ENCODE measurements at regions not wholly inside any gene's neighbourhood (a gene's known extent, or its start where the extent isn't known, plus 50 kb on each side); places are given as distances from the start of the nearest gene placed in this dataset.

DNA sequence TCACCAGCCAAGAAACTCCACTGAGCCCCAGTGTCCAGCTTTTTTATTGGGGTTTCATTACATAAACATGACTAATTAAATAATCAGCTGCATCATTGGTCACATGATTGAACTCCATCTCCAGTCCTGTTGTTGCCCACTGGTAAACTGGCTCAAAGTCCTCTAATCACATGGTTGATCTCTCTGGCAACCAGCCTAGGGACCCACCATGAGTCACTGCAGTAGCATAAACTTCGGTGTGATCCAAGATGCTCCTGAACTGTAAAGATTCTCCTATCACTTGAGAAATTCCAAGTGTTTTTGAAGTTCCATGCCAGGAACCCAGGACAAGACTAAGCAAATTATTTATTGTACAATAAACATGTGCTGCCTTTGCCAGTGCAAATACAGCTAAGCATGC lies 130.4 kb upstream of the AUTS2 start:
- Histone ChIP-seq H3K4me1 (ENCODE audit: control insufficient read depth, low read depth, low read length) (no peaks in the 10 kb centered on the region), H3K4me3 (ENCODE audit: low read length) (no peak overlapping the region), H3K36me3 (ENCODE audit: control insufficient read depth, low read depth, low read length) (no peaks in the 10 kb centered on the region), H3K9ac (ENCODE audit: low read length) (no peak overlapping the region), H3K27ac (ENCODE audit: low read length) (no peak overlapping the region), H3K27me3 (ENCODE audit: control insufficient read depth, insufficient read depth, low read length) (no peaks in the 10 kb centered on the region), H3K9me3 (ENCODE audit: control insufficient read depth, low read depth, low read length) (peaks cover 5% of the 10 kb centered on the region)

DNA sequence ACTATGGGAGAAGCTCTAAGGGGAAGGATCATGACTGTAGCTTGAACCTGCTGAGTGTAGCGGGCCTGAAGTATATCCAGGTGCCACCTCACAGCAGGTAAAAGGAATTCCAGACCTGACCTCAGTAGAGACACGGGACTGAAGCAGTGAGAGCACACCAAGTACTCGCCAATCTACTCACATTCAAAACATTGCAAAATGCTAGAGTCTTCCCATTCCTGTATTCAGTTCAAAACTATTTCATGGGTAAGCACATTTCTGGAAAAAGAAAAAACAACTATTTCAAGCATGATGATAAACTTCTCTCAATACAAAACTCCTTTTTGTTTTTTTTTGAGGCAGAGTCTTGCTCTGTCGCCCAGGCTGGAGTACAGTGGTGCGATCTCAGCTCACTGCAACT lies 121.9 kb upstream of the AUTS2 start:
- H3K9me3 ChIP-seq (ENCODE audit: control insufficient read depth, low read depth, low read length) = no peaks in the 10 kb centered on the region
- no peaks in the 10 kb centered on the region for H3K36me3 ChIP-seq (ENCODE audit: control insufficient read depth, low read depth, low read length)
- no peak overlapping the region for H3K27ac ChIP-seq (ENCODE audit: low read length)
- H3K9ac ChIP-seq (ENCODE audit: low read length) = no peak overlapping the region
- H3K4me3 ChIP-seq (ENCODE audit: low read length) = no peak overlapping the region
- no peaks in the 10 kb centered on the region for H3K4me1 ChIP-seq (ENCODE audit: control insufficient read depth, low read depth, low read length)
- no peaks in the 10 kb centered on the region for H3K27me3 ChIP-seq (ENCODE audit: control insufficient read depth, insufficient read depth, low read length)

DNA sequence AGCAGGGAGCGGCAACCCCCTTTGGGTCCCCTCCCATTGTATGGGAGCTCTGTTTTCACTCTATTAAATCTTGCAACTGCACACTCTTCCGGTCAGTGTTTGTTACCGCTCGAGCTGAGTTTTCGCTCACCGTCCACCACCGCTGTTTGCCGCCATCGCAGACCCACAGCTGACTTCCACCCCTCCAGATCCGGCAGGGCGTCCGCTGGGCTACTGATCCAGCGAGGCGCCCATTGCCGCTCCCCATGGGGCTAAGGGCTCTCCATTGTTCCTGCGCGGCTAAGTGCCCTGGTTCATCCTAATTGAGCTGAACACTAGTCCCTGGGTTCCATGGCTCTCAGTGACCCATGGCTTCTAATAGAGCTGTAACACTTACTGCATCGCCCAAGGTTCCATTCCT lies 115.6 kb upstream of the AUTS2 start:
- Histone ChIP-seq H3K27ac (ENCODE audit: low read length) (no peak overlapping the region), H3K4me3 (ENCODE audit: low read length) (no peak overlapping the region), H3K36me3 (ENCODE audit: control insufficient read depth, low read depth, low read length) (no peaks in the 10 kb centered on the region), H3K9ac (ENCODE audit: low read length) (no peak overlapping the region), H3K4me1 (ENCODE audit: control insufficient read depth, low read depth, low read length) (no peaks in the 10 kb centered on the region), H3K27me3 (ENCODE audit: control insufficient read depth, insufficient read depth, low read length) (no peaks in the 10 kb centered on the region), H3K9me3 (ENCODE audit: control insufficient read depth, low read depth, low read length) (no peaks in the 10 kb centered on the region)

DNA sequence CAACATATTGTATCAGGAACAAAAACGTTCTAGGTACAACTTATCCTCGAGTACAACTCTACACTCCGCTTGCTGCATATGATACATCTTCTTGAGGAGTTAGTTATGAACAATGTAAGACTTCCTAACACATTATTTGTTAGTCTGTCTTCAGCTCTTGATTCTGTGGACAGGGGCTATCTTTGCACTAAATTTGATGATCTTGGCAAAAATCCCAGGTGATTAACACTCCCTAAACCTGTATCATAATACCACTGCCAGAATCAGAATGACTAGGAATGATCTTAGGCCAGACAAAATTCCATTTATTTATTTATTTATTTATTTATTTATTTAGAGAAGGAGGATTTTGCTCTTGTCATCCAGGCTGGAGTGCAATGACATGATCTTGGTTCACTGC lies 108.7 kb upstream of the AUTS2 start:
- H3K9ac ChIP-seq (ENCODE audit: low read length) = no peak overlapping the region
- no peaks in the 10 kb centered on the region for H3K36me3 ChIP-seq (ENCODE audit: control insufficient read depth, low read depth, low read length)
- no peaks in the 10 kb centered on the region for H3K27me3 ChIP-seq (ENCODE audit: control insufficient read depth, insufficient read depth, low read length)
- H3K27ac ChIP-seq (ENCODE audit: low read length) = no peak overlapping the region
- H3K9me3 ChIP-seq (ENCODE audit: control insufficient read depth, low read depth, low read length) = no peaks in the 10 kb centered on the region
- no peak overlapping the region for H3K4me3 ChIP-seq (ENCODE audit: low read length)
- H3K4me1 ChIP-seq (ENCODE audit: control insufficient read depth, low read depth, low read length) = no peaks in the 10 kb centered on the region

DNA sequence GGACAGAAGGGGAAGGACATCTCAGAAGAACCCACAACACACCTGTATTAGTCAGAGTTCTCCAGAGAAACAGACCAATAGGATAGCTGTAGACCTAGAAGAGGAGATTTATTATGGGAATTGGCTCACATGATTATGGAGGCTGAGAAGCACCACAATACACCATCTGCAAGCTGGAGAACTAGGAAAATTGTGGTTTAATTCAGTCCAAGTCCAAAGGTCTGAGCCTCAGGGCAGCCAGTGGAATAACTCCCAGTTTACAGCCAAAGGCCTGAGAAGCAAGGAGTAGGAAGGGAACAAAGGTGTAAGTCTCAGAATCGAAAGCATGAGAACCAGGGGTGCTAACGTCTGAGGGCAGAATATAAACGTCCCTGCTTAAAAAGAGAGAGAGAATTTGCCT lies 99.6 kb upstream of the AUTS2 start:
- no peaks in the 10 kb centered on the region for H3K4me1 ChIP-seq (ENCODE audit: control insufficient read depth, low read depth, low read length)
- H3K27me3 ChIP-seq (ENCODE audit: control insufficient read depth, insufficient read depth, low read length) = no peaks in the 10 kb centered on the region
- H3K9ac ChIP-seq (ENCODE audit: low read length) = no peak overlapping the region
- no peak overlapping the region for H3K27ac ChIP-seq (ENCODE audit: low read length)
- no peaks in the 10 kb centered on the region for H3K36me3 ChIP-seq (ENCODE audit: control insufficient read depth, low read depth, low read length)
- no peak overlapping the region for H3K4me3 ChIP-seq (ENCODE audit: low read length)
- no peaks in the 10 kb centered on the region for H3K9me3 ChIP-seq (ENCODE audit: control insufficient read depth, low read depth, low read length)

DNA sequence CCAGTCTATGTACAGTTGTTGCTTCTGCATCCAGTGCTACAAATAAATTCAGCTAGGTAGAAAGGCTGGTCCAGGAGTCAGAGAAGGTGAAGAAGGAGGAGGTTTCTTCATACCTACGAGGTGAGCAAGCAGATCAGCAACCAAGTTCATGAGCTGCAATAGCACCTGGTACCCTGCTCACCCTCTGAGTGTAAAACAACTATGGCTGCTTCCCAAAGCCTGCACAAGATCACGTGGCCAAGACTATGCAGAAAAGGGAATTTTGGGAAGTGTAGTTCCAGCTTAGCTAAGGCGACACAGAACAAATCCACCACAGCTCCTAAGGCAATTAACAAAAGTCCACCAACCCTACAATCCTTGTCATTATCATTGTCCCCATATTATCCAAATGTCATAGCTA lies 95.9 kb upstream of the AUTS2 start:
- no peaks in the 10 kb centered on the region for H3K36me3 ChIP-seq (ENCODE audit: control insufficient read depth, low read depth, low read length)

DNA sequence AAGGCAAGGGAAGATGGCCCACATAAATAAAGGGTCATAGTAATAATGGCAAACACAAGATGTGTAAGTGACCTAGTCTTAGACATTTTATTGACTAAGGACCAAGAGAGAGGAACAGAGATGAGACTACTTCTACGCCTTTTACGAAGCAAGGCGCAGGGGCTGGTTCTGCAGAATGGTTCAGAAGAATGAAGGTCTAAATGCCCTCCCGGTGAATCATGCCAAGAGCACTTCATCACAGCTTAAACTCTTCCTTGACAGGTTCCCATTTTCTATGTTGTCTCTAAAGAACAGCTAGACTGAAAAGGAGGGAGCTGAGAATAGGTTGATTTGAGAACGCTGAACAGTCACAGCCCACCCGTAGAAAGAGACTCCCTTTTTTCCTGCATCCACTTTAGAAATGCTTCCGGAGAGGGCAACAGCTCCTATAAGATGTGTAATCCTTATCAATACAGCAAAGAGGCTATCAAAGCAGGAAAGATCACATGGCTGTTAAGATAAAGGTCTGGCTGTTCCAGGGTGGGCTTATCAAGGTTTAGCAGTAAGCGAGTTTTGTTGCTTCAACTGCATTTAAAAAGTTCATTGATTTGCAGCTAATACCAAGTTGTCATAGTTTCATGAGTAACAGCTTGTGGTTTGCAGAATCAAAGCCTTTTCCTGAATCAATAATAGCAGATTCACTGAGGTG lies 93.4 kb upstream of the AUTS2 start:
- Histone ChIP-seq H3K4me3 (ENCODE audit: low read length) (no peak overlapping the region), H3K9ac (ENCODE audit: low read length) (no peak overlapping the region)

More for the DNA sequence above, 95.9 kb upstream of the AUTS2 start:
- Histone ChIP-seq H3K4me3 (ENCODE audit: low read length) (no peak overlapping the region), H3K4me1 (ENCODE audit: control insufficient read depth, low read depth, low read length) (no peaks in the 10 kb centered on the region), H3K27me3 (ENCODE audit: control insufficient read depth, insufficient read depth, low read length) (no peaks in the 10 kb centered on the region), H3K9me3 (ENCODE audit: control insufficient read depth, low read depth, low read length) (no peaks in the 10 kb centered on the region), H3K27ac (ENCODE audit: low read length) (no peak overlapping the region), H3K9ac (ENCODE audit: low read length) (no peak overlapping the region)

DNA sequence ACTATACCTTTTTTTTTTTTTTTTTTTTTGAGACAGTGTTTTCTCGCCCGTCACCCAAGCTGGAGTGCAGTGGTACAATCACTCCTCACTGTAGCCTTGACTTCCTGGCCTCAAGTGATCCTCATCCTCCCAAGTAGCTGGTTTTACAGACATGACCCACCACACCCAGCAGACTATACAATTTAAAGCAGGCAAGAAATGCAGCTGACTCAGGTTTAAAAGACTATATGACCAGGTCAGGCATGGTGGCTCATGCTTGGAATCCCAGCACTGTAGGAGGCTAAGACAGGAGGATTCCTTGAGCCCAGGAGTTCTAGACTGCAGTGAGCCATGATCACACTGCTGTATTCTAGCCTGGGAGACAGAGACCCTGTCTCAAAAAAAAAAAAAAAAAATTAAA lies 89.5 kb upstream of the AUTS2 start:
- Histone ChIP-seq H3K36me3 (ENCODE audit: control insufficient read depth, low read depth, low read length) (no peaks in the 10 kb centered on the region), H3K27me3 (ENCODE audit: control insufficient read depth, insufficient read depth, low read length) (no peaks in the 10 kb centered on the region), H3K4me3 (ENCODE audit: low read length) (no peak overlapping the region), H3K9me3 (ENCODE audit: control insufficient read depth, low read depth, low read length) (no peaks in the 10 kb centered on the region), H3K27ac (ENCODE audit: low read length) (no peak overlapping the region), H3K4me1 (ENCODE audit: control insufficient read depth, low read depth, low read length) (no peaks in the 10 kb centered on the region), H3K9ac (ENCODE audit: low read length) (no peak overlapping the region)

More for the DNA sequence above, 93.4 kb upstream of the AUTS2 start:
- no peaks in the 10 kb centered on the region for H3K36me3 ChIP-seq (ENCODE audit: control insufficient read depth, low read depth, low read length)
- H3K27me3 ChIP-seq (ENCODE audit: control insufficient read depth, insufficient read depth, low read length) = no peaks in the 10 kb centered on the region
- no peak overlapping the region for H3K27ac ChIP-seq (ENCODE audit: low read length)
- H3K4me1 ChIP-seq (ENCODE audit: control insufficient read depth, low read depth, low read length) = no peaks in the 10 kb centered on the region
- H3K9me3 ChIP-seq (ENCODE audit: control insufficient read depth, low read depth, low read length) = no peaks in the 10 kb centered on the region

DNA sequence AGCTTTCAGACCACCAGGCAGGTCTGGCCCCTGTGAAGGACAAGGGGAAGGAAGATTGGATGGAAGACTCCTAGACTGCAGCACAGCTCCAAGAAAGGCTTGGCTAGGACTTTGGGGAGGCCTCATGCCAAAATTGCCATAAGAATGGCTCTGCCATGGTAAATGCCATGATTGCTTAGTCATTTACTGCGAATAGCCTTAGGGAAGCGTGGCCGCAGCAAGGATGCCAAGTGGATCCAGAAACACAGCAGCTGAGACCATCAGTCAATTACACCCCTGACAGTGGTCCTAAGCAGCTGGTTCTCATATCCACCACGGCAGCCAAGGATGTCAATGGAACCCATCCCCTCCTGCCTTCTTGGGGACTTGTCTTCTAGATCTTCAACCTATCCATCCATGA lies 88.2 kb upstream of the AUTS2 start:
- H3K27me3 ChIP-seq (ENCODE audit: control insufficient read depth, insufficient read depth, low read length) = no peaks in the 10 kb centered on the region
- no peaks in the 10 kb centered on the region for H3K36me3 ChIP-seq (ENCODE audit: control insufficient read depth, low read depth, low read length)
- H3K9ac ChIP-seq (ENCODE audit: low read length) = no peak overlapping the region
- no peaks in the 10 kb centered on the region for H3K4me1 ChIP-seq (ENCODE audit: control insufficient read depth, low read depth, low read length)
- H3K9me3 ChIP-seq (ENCODE audit: control insufficient read depth, low read depth, low read length) = no peaks in the 10 kb centered on the region
- H3K27ac ChIP-seq (ENCODE audit: low read length) = no peak overlapping the region
- no peak overlapping the region for H3K4me3 ChIP-seq (ENCODE audit: low read length)

DNA sequence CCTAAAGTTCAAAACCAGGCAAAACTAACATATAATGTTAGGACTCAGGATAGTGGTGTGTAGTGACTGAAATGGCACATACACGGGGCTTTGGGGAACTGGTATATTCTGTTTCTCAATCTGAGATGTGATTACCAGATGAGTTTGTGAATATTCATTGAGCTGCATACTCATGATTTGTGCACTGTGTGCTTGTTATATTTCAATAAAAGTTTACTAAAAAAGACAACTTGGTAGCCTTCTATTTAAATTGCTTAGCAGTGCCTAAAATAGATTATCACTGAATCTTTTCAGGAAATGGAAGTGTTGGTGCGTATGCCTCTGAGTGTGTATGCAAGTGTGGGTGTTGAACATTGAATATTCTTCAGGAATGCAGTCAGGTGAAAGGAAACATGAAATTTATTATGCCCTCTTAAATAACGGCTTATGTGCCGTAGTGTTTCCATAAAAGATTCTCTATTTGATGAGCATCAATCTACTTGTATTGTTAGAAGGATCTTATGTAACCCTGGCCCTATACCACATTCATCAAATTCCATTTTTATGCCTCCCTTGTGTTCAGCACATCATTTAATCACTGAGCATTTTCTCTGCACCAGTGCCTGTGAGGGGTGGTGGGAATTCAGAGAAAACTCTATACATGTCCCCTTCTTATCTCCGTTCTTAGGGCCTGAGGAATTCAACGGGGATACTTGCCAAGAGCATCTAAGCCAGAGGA lies 82.6 kb upstream of the AUTS2 start:
- H3K4me3 ChIP-seq (ENCODE audit: low read length) = no peak overlapping the region
- no peaks in the 10 kb centered on the region for H3K9me3 ChIP-seq (ENCODE audit: control insufficient read depth, low read depth, low read length)
- peaks cover 26% of the 10 kb centered on the region for H3K4me1 ChIP-seq (ENCODE audit: control insufficient read depth, low read depth, low read length)
- no peaks in the 10 kb centered on the region for H3K36me3 ChIP-seq (ENCODE audit: control insufficient read depth, low read depth, low read length)
- H3K9ac ChIP-seq (ENCODE audit: low read length) = no peak overlapping the region
- H3K27ac ChIP-seq (ENCODE audit: low read length) = no peak overlapping the region
- H3K27me3 ChIP-seq (ENCODE audit: control insufficient read depth, insufficient read depth, low read length) = no peaks in the 10 kb centered on the region

DNA sequence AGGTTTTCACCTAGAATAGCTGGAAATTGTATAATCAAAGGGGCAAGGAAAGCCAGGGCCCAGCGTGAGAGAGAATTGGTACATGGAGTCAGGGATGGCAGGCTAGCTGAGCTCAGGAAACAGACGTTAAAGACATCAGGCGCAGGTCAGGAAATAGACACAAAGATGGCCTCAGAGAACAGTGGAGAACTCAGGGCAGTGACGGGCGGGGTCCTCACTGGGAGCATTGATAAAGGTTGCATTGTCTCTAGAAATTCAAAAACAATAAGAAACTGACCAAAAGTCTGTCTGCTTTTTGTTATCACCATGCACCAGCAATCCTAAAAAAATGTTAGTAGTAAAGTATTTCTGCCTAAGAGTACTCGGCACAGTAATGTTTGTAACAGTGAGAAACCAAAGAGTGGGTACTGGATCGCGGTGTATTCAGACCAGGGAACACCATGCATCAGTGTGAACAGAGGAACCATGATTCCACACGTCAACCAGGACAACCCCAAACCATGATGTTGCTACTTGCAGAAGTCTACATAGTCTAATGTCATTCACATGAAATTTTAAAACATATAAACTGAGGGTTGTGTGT lies 81.9 kb upstream of the AUTS2 start:
- Histone ChIP-seq H3K4me3 (ENCODE audit: low read length) (no peak overlapping the region), H3K27ac (ENCODE audit: low read length) (no peak overlapping the region), H3K4me1 (ENCODE audit: control insufficient read depth, low read depth, low read length) (peaks cover 26% of the 10 kb centered on the region), H3K9me3 (ENCODE audit: control insufficient read depth, low read depth, low read length) (no peaks in the 10 kb centered on the region), H3K9ac (ENCODE audit: low read length) (no peak overlapping the region), H3K27me3 (ENCODE audit: control insufficient read depth, insufficient read depth, low read length) (no peaks in the 10 kb centered on the region), H3K36me3 (ENCODE audit: control insufficient read depth, low read depth, low read length) (no peaks in the 10 kb centered on the region)
